Upper lobe of left lung (tissue), 4 donors: ENCODE measurements at regions not wholly inside any gene's neighbourhood (a gene's known extent, or its start where the extent isn't known, plus 50 kb on each side); places are given as distances from the start of the nearest gene placed in this dataset.
"Not testable (repeated sequence)": the region's sequence is repeated elsewhere in the genome, so short reads cannot be mapped to it uniquely, and the experiment has no call there.

Source experiments
- EP300 ChIP-seq, 4 donors: sonication (generic); formaldehyde crosslinking; IDR thresholded peaks; one replicate each; pipeline ENCODE4 v1.5.1; 2017; ENCODE audit warnings: antibody characterized with exemption in 4 of 4, control low read depth in 2 of 4
- TF ChIP-seq, protein P1 (sequence below), 6 experiments: fragments of 450-650 bp in 4 of 6; fragments of 200-600 bp in 2 of 6; sonication (generic) in 2 of 6; IDR thresholded peaks; one replicate each; pipeline ENCODE4 v1.5.1; 2016 to 2019; ENCODE audit warnings: antibody characterized with exemption in 6 of 6

DNA sequence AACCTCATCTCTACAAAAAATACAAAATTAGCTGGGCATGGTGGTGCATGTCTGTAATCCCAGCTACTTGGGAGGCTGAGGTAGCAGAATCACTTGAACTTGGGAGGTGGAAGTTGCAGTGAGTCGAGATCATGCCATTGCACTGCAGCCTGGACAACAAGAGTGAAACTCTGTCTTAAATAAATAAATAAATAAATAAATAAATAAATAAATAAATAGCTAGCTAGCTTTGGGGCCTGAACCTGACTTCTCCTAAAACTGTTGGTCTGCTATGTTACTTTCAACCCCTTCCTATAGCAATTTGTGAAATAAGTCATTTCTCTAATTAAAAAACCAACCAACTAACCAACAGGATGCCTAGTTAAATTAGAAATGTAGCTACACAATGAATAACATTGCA lies 101.0 kb upstream of the KCNG1 start:
- TF ChIP-seq EP300 (IDR thresholded peaks at IDR 0.05): not testable (repeated sequence)
- TF ChIP-seq, protein P1, sequence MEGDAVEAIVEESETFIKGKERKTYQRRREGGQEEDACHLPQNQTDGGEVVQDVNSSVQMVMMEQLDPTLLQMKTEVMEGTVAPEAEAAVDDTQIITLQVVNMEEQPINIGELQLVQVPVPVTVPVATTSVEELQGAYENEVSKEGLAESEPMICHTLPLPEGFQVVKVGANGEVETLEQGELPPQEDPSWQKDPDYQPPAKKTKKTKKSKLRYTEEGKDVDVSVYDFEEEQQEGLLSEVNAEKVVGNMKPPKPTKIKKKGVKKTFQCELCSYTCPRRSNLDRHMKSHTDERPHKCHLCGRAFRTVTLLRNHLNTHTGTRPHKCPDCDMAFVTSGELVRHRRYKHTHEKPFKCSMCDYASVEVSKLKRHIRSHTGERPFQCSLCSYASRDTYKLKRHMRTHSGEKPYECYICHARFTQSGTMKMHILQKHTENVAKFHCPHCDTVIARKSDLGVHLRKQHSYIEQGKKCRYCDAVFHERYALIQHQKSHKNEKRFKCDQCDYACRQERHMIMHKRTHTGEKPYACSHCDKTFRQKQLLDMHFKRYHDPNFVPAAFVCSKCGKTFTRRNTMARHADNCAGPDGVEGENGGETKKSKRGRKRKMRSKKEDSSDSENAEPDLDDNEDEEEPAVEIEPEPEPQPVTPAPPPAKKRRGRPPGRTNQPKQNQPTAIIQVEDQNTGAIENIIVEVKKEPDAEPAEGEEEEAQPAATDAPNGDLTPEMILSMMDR (IDR thresholded peaks at IDR 0.05): not testable (repeated sequence)
